GM12801 (cell line): ENCODE measurements at regions not wholly inside any gene's neighbourhood (a gene's known extent, or its start where the extent isn't known, plus 50 kb on each side); places are given as distances from the start of the nearest gene placed in this dataset.

Experiments
- TF ChIP-seq, protein P1 (sequence below): IDR thresholded peaks from one replicate; pipeline ENCODE4 v1.5.1; 2011; ENCODE audit warnings: control low read depth; ENCODE audit not compliant: insufficient read length; ENCODE audit errors: extremely low read depth

DNA sequence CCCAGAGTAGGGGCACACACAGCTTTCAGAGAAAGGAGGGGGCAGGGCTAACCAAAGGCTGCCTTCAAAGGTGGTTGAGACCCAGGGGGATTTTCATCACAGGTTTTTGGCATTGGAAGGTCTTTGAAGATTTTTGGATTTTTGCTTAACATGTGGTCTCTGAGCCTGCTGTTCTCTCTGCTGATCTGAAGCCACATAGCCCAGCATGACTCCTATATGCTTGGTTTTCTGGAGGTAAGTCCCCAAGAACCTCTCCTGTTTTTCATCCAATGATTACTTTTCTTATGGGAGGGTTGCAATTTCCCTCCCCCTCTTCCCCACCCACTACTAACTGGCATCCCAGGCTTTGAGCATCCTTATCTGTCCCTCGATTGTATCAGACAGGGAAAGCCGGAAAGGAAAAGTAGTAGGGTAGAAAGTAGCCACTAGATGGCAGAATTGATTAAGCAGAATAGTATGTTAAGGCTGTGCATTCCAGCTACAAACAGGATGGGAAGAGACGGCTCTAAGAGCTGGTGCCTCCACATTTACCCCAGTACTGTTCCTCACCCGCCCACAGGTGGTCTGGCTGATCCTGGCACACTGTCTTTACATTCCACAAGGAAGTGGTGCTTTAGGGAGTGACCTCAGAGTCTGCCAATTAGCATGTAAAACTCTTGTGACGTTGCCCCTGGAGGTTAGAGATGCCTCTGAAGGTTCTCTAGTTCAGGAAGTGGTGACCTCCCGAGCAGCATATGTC lies 218.9 kb upstream of the EDNRB start:
- TF ChIP-seq, protein P1, sequence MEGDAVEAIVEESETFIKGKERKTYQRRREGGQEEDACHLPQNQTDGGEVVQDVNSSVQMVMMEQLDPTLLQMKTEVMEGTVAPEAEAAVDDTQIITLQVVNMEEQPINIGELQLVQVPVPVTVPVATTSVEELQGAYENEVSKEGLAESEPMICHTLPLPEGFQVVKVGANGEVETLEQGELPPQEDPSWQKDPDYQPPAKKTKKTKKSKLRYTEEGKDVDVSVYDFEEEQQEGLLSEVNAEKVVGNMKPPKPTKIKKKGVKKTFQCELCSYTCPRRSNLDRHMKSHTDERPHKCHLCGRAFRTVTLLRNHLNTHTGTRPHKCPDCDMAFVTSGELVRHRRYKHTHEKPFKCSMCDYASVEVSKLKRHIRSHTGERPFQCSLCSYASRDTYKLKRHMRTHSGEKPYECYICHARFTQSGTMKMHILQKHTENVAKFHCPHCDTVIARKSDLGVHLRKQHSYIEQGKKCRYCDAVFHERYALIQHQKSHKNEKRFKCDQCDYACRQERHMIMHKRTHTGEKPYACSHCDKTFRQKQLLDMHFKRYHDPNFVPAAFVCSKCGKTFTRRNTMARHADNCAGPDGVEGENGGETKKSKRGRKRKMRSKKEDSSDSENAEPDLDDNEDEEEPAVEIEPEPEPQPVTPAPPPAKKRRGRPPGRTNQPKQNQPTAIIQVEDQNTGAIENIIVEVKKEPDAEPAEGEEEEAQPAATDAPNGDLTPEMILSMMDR = no peak

GRCh38 chr13:78136966-78137365 lies 218.3 kb upstream of the EDNRB start:
- TF ChIP-seq, protein P1 = no peak

- TF ChIP-seq, protein P1 = no peak
Observed at GRCh38 chr13:78133511-78133910, 214.9 kb upstream of the EDNRB start.

- TF ChIP-seq, protein P1 = no peak
Observed at GRCh38 chr13:78131811-78132210, 213.2 kb upstream of the EDNRB start.

DNA sequence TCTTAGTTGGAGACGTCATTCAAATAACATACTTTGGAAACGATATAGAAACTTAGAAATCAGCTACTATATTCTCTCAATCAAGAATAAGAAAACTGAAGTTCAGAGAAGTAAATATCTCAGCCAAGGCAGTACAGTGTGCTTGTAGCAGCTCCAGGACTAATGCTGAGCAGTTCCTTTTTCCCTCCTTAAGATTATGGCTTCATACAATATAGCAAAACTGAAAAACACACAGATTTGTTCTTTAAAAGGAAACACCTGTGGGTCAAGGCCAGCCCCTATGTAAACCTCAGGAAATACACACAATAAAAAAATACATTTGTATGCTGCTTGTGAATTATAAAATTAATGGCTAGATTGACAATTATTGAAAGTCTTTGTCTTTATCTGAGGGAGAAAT lies 212.7 kb upstream of the EDNRB start:
- TF ChIP-seq, protein P1 = no peak

GRCh38 chr13:78129823-78130222 lies 211.2 kb upstream of the EDNRB start:
- TF ChIP-seq, protein P1 = no peak

- TF ChIP-seq, protein P1 = no peak
Observed at GRCh38 chr13:78129359-78129758, 210.7 kb upstream of the EDNRB start.
